DMS79 treated with DMSO at 0.1 percent for 48 hours (cell line): ENCODE measurements at regions not wholly inside any gene's neighbourhood (a gene's known extent, or its start where the extent isn't known, plus 50 kb on each side); places are given as distances from the start of the nearest gene placed in this dataset.
"Not testable (repeated sequence)": the region's sequence is repeated elsewhere in the genome, so short reads cannot be mapped to it uniquely, and the experiment has no call there.

ENCODE experiments used
- DNase-seq: peaks from one replicate; lab custom pipeline; 2025; lab: John Stamatoyannopoulos, UW

- DNase-seq, result no peak
Observed at GRCh38 chr5:142542078-142542477, 143.8 kb downstream of the FGF1 start.

GRCh38 chr5:142540922-142541422, 144.9 kb downstream of the FGF1 start:
- DNase-seq, result no peak

GRCh38 chr5:142539154-142539740, 146.6 kb downstream of the FGF1 start:
- no peak for DNase-seq

GRCh38 chr5:142537938-142538337, 148.0 kb downstream of the FGF1 start:
- DNase-seq, result no peak

GRCh38 chr5:142532781-142533176, 153.1 kb downstream of the FGF1 start:
- no peak for DNase-seq

GRCh38 chr5:142531977-142532780, 153.7 kb downstream of the FGF1 start:
- no peak for DNase-seq

- no peak for DNase-seq
Observed at GRCh38 chr5:142530904-142531303, 155.0 kb downstream of the FGF1 start.

GRCh38 chr5:142529626-142530278, 156.1 kb downstream of the FGF1 start:
- no peak for DNase-seq

- DNase-seq, result no peak
Observed at GRCh38 chr5:142527664-142528295, 158.1 kb downstream of the FGF1 start.

- no peak for DNase-seq
Observed at GRCh38 chr5:142527234-142527633, 158.7 kb downstream of the FGF1 start.

- no peak for DNase-seq
Observed at GRCh38 chr5:142522983-142523382, 162.9 kb downstream of the FGF1 start.

GRCh38 chr5:142521706-142522105, 164.2 kb downstream of the FGF1 start:
- no peak for DNase-seq

- DNase-seq, result no peak
Observed at GRCh38 chr5:142520885-142521284, 165.0 kb downstream of the FGF1 start.

GRCh38 chr5:142519913-142520312, 166.0 kb downstream of the FGF1 start:
- DNase-seq, result not testable (repeated sequence)

- DNase-seq, result no peak
Observed at GRCh38 chr5:142517840-142518239, 168.1 kb downstream of the FGF1 start.

GRCh38 chr5:142516732-142517131, 169.2 kb downstream of the FGF1 start:
- no peak for DNase-seq

- no peak for DNase-seq
Observed at GRCh38 chr5:142515036-142515435, 170.9 kb downstream of the FGF1 start.

GRCh38 chr5:142514196-142514595, 171.7 kb downstream of the FGF1 start:
- no peak for DNase-seq

GRCh38 chr5:142512043-142513042, 173.5 kb downstream of the FGF1 start:
- DNase-seq, result no peak

- DNase-seq, result no peak
Observed at GRCh38 chr5:142511358-142511757, 174.5 kb downstream of the FGF1 start.

GRCh38 chr5:142509026-142509425, 176.9 kb downstream of the FGF1 start:
- DNase-seq, result no peak
